HTR-8/SVneo (cell line): ENCODE measurements at regions not wholly inside any gene's neighbourhood (a gene's known extent, or its start where the extent isn't known, plus 50 kb on each side); places are given as distances from the start of the nearest gene placed in this dataset.

ENCODE experiments used
- DNase-seq: peaks from one replicate; pipeline ENCODE4 v3.0.0; 2011; ENCODE audit warnings: low spot score, mixed read lengths; ENCODE audit not compliant: insufficient read length
- FAIRE-seq: peaks from 2 replicates; lab custom pipeline; 2011; peaks lifted over from hg19 to GRCh38; lab: Jason Lieb, UNC

DNA sequence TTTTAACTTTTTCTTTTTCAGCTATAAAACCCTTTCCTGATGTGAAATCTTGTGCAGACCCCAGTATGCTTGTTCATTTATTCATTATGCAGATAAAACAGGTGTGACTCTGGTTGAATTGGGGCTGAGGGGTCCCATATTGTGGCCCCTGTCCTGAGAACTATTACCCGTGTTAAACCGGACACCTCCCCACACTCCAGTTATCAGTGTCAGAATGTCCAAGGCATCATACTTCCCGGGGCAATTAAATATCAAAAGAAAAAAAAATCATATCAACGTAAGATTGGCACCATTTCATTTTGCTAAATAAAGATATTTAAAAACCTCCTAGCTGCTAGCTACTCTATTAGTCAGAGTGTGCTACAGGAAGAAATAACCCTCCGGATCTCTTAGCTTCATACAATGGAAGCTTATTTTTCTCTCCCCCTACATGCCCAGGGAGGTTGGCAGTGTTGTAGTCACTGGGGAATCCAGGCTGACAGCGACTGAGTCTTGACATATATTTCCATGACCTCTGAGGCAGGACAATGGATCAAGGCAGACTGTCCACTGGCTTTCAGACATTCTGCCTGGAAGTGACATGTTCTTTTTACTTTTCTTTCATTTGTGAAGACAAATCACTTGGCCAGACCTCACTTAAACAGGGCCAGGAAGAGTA, 170.0 kb downstream of the SEC61B start:
- DNase-seq (no peak), FAIRE-seq (no peak)

DNA sequence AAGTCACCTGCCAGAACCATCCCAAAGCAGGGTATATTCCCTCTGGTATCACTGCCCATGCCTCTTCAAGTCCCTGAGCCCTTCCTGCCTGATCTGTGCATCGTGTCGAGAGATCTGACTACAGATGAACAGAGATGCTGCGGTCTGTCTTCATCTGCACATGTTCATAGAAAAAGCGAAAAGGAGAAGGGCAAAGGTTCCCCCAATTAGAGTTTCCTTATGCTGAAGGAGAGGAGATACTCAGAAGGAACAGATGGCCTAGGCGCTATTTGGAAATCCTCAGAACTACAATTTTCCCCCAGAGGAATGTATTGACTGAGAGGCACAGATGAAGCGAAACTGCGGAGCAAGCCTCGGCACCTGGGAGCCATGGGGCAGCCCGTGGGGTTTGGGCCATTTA, 170.9 kb downstream of the SEC61B start:
- FAIRE-seq (no peak), DNase-seq (no peak)

DNA sequence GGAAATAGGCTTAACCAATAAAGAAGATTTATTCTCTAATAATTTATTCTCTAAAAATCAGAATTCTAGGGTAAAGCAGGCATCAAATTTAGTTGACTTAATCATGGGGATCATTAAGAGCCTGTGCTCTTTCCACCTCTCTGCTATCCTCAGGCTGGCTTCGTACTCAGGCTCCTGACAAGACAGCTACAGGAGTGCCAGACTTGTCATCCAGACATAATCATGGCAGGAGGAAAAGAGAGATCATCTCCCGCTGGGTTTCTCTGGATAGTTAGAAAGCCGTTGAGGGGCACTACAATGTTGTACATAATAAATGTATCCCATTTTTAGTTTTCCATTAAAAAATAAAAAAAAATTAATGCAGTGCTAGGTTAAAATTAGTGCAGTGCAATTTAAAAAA, 171.9 kb downstream of the SEC61B start:
- FAIRE-seq (no peak), DNase-seq (no peak)

DNA sequence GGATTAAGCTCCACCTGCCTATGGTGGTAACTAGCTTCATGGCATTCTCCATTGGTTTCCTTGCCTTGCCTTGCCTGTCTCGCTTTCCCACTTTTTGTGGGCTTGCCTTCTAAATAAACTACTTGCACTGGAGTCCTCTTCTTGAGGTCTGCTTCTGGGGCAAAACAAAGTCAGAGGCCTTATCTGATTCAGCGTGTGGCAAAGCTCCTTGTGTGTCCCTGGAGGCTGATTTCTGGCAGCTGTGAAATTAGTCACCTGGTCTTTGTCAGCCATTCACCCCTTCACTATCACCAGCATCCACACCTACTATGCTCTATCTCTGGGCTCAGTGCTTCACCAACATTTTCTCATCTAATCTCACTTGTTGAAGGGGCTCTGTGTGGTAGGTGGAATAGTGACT, 176.2 kb downstream of the SEC61B start:
- FAIRE-seq (no peak), DNase-seq (no peak)

DNA sequence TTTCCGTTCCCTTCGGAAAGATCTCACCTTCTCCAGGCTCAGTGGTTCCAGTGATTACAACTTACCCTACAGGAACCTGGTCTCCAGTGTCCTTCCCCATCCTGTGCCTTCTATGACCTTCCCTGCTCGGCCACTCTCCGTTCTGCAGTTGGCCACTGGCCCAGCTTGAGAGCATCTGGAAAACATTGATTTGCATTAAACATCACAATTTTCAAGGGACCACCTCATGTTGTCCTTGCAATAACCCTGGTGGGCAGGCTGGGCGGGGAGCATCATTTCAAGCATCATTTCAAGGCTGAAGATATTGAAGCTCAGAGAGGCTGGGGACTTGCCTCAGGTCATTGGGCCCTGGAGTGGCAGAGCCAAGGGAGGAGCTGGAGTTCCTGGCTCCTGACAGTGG, 177.4 kb downstream of the SEC61B start:
- FAIRE-seq (no peak), DNase-seq (no peak)

DNA sequence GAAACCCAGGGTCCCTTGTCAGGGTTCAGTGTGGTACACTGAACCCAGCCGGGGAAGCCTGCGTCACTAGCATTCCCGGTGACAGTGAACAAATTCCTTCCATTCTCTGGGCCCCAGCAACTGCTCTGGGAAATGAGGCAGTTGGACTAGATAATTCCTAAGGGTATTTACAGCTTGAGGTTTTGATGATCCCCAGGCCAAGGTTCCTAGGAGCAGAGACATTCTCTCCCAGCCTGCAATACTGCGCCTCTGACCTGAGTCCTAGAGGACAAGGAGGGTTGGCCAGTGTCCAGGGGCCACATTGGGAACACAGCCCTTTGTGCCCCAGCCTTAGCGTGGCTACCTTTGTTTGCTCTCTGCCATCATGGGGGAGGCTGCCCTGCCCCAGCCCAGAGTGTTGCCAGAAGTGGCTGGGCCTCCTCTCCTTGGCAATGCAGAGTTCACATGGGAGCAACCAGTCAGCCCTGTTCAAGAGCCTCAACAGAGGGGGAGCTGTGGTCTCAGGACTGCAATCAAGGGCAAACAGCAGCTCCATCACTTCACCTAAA, 178.2 kb downstream of the SEC61B start:
- DNase-seq (no peak), FAIRE-seq (no peak)

DNA sequence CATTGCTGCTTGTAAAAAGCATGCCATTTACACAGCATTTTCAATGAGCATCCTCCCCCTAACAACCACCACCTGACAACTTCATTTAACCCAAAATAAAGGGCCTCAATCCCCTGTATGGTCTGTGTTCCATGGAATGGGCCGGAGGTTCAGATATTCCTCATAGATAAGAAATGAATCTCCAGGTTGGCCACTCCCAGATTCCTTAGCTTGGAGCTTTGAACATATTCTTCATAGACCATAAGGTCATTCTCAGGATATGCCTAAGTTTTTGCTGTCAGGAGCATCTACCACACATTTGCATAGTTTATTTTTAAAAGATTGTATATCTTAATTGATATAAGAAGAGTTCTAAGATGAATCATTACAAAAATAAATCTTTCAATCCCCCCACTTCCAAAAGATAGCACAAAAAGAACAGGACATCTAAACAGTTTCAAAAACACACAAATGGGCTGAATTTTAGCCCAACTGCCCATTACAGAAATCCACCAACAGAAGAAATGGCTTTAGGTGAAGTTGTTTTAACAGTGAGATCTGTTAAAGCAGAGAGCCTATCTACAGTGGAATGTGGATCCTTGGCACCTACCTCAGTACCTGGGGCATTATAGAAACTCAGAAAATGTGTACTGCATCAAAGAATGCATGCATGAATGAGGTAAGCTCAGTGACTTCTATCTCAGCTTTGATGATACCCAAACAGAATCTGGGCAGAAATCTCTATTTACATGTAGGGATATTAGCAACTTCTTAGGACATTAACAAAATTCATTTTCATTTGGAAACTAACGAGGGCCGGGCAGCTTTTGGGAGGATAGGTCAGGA, 179.8 kb downstream of the SEC61B start:
- no peak for FAIRE-seq
- no peak for DNase-seq

DNA sequence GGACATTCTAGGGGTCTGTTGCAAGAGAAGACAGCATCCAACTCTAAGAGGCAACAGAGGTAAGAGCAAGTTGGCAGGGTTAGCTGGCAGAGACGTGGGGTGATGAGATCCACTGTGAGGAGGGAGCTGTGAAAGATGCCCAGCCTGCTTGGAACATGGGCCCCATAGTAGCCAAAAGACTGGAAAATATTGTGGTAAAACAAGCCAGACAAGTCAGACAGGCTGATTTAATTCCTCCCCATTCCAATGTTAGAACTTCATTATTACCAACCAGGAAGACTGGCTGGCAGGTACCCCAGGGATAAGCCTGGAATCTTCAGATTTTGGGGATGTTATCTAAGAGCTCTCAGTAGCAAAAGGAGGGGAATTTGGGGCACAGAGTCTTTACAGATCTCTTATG, 181.3 kb downstream of the SEC61B start:
- no peak for DNase-seq

DNA sequence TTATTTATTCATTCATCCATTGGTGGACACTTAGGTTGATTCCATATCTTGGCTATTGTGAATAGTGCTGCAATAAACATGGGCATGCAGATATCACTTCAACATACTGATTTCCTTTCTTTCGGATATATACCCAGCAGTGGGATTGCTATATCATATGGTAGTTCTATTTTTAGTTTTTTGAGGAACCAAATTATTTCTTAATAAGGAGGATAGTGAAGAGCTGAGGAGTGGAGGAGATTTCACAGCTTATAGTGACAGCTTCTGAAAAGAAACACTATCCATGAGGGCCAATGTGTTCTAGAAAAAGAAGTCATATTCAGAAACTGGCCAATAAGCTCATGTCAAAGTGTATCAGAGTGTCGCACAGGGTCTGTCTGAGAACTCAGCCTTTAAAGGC, 183.3 kb downstream of the SEC61B start:
- FAIRE-seq (no peak), DNase-seq (no peak)

More for the DNA sequence above, 181.3 kb downstream of the SEC61B start:
- FAIRE-seq = no peak

DNA sequence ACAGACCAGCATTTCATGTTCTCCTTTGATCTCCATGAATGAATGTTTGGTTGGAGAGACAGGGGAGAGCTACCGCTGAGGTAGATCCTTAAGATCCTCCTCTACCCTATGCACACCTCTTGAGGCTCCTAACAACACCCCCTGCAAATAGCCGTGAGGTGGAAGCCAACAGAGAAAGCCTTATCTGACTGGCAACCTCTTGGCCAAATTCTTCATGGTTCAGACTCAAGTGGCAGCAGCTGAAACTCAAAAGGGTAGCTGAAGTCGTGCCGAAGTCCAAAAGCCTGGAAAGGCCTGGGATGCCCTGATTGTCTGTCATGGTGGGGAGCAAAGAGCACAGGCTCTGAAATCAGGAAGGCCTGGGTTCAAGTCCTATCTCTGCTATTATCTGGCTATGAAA, 184.9 kb downstream of the SEC61B start:
- DNase-seq = no peak
- no peak for FAIRE-seq

DNA sequence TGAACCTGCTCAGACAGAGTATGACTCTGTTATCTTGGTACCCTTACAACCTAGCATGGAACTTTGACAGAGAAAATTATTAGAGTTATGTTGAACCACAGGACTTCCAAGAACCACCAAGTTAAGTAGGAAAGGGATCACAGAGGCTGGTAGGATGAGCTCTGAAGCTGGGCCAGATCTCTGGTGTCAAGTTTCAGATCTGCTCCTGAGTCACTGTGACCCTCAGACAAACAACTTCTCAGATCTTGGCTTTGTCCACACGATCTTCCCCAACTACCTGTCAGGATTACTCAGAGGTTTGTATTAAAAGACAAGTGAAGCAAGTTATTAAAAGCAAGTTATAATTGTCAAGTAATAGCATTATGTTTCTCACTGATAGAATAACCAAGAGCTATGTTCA, 189.0 kb downstream of the SEC61B start:
- no peak for FAIRE-seq
- no peak for DNase-seq

DNA sequence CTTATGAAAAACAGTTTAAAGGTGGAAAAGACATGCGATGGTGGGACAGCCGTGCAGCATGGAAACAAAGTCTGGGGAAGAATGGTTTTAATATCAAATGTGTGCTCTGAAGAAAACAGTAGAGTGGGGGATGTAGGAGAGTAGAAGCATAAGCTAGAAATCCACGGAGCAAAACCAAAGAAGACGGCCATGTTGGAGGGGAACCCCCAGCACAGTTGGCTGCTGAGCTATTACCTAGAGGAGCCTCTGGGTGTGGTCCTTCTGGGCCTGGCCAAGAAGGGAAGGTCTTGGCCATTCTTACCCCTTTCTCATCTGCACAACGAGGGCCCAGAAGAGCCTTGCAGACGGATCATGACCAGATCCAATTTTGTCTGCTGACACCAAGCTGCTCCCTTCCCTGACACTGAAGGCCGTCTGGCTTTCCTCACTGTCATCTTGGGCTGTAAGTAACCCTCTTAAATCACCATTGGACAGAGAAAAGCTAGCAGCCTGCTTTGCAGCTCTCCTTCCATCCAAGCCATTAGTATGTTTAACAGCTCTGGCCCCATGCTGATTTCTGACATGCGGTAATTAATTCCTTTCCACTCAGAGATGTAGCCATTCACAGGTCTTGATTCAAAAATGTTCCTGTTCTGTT, 189.5 kb downstream of the SEC61B start:
- DNase-seq (no peak), FAIRE-seq (no peak)

DNA sequence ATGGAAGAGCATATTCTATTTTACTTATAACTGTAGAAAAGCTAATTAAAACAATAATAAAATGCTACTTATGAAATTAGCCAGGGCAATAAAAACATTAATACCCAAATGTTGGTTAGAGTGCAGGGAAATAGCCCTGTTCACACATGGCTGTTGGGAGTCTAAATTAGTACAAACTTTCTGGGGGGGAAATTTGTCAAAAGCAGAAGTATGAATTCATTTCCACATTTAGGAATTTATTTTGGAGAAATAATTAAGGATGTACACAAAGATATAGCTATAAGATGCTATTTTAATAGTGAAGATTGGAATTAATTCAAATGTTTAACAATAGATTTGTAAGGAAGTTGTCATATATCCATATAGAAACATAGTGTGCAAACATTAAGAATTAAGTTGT, 190.5 kb downstream of the SEC61B start:
- FAIRE-seq (no peak), DNase-seq (no peak)

DNA sequence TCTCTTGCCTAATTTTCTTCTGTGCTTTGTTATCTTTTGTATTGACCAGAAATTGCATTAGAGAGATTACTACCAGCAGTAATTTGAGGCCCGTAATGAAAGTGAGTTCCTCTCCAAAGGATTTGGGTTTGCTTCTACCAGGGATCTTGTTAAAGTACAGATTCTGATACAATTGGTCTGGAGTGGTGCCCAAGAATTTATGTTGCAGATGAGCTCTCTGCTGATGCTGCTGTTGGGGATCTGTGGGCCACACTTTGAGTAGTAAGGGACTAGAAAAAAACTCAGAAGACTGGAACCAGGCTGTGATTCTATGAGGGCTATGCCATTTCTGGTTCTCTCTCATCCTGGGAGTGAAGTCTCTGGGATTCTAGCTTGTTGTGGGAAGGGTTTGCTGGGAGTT, 192.2 kb downstream of the SEC61B start:
- DNase-seq (no peak), FAIRE-seq (no peak)

DNA sequence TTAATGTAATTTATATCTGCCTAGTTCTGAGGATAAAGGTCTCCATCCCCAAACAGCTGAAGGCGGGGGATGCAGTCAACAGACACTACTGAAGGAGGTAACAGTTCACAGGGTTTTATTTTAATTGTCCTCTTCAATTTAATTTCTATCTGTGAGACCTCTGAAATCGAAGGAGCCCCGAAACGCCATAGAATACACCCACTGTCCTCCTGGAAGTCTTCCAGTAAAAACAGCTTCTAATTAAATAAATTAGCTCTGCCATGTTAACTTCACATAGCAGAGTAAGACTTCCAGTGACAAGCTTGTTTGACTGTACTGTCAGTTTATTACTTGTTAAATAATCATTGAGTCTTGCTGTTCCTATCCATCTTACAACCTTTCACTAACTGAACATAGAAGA, 193.5 kb downstream of the SEC61B start:
- DNase-seq = no peak
- no peak for FAIRE-seq

DNA sequence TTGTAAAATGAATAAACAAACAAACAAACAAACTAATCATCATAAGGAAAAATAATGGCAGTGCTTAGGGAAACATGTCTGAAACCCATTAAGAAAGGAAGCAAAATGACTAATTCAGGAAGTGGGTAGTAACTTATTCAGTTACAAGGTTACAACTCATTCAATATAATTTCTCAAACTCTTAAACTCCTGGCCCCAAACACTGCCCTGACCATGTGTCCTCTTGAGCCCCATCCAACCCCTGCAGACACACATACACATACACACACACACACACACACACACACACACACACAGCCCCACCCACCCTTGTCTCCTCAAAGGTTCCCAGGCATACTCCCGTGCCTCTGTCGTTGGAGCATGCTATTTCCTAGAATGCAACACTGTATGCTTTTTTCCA, 193.9 kb downstream of the SEC61B start:
- FAIRE-seq = no peak
- DNase-seq = no peak

DNA sequence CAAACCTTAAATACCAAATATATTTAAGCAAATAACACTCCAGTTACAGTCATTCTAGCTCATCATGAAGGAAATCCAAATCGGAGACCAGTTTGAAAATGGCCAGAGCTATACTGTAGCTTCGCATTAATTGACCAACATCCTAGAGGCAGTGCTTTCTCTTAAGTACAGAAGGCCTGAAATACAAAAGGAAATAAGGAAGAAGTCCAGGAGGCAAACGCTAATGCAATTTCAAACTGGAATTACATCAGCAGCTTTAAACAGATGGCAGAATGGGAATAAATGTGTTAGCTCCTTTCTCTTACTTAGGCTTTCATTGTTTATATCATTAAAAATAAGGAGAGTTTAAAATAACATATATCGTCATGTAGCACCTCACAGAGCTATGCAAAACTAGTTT, 197.0 kb downstream of the SEC61B start:
- FAIRE-seq = no peak
- no peak for DNase-seq

DNA sequence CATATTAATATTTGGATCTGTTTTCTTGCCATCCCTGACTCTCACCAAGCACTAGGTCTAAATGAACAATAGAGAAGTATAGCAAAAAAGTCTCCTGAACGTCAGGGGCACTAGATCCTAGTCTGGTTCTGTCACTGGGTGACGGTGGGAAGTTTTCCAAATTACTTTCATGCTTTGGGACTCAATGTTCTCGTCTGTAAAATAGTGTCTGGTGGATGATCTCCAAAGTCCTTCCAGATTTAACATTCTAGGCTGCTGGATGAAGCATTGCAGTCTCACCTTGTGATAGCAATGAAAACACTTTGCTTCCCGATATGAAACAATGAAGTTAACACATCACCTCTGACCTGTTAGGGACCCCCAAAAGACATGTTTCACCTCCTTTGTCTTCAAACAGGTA, 199.3 kb downstream of the SEC61B start:
- DNase-seq (no peak), FAIRE-seq (no peak)

DNA sequence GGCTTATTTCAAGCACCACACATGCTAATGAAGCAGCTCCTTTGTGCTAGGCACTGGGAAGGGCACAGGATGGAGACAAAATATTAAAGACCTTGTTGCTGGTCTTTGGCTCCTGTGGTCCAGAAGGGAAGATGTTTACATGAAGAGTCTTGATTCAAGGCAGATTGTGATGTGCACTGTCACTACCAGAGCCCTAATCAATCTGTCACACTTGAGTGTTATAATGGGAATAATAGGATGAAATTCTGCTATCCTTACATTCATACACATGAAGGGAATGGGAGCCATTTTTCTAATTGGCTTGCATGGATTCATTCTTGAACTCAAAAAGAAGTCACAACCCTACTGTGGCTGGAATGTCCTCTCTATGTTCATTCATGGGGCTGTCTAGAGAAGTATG, 203.0 kb downstream of the SEC61B start:
- FAIRE-seq = no peak
- no peak for DNase-seq

DNA sequence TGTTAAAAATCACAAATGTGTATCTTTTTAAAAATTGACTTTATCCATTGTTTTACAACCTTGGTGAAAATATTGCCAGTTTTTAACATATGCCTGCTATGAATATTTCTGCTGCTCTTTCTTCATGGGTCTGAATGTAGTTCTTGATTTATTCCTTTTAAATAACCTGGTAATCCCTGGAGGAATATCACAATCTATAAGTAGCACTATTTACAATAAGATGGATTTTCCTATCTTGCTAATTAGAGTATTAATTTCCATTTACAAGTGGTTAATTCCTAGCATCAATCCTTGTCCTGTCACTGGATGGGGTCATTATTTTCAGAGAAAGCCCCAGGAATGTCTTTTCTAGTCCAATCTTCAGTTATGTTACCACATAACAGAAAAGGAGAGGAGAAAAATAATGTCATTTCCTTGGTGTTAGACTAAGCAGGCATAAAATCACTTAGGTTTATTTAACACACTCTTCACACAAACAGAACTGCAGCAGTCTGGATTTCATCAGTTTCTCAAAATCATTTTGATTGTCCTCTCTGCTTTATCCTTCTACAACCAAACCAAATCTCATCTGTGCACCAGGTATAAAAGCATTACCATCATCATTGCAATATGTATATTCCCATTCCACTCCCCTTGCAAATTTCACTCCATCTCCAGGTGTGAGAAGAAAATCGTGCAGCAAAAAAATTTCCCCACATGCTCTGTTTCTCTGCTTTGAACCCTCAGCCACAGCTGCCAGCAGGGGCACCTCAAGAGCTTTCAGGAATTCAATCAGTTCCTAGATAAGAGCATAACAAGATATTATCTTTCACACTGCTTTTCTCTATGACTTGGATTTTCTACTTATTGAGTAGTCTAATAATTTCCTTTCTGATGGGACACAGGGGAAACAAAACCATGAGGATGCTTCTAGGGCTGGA, 204.1 kb downstream of the SEC61B start:
- FAIRE-seq (no peak), DNase-seq (no peak)
